ENCODE measurements at regions not wholly inside any gene's neighbourhood (a gene's known extent, or its start where the extent isn't known, plus 50 kb on each side); places are given as distances from the start of the nearest gene placed in this dataset.

DNA sequence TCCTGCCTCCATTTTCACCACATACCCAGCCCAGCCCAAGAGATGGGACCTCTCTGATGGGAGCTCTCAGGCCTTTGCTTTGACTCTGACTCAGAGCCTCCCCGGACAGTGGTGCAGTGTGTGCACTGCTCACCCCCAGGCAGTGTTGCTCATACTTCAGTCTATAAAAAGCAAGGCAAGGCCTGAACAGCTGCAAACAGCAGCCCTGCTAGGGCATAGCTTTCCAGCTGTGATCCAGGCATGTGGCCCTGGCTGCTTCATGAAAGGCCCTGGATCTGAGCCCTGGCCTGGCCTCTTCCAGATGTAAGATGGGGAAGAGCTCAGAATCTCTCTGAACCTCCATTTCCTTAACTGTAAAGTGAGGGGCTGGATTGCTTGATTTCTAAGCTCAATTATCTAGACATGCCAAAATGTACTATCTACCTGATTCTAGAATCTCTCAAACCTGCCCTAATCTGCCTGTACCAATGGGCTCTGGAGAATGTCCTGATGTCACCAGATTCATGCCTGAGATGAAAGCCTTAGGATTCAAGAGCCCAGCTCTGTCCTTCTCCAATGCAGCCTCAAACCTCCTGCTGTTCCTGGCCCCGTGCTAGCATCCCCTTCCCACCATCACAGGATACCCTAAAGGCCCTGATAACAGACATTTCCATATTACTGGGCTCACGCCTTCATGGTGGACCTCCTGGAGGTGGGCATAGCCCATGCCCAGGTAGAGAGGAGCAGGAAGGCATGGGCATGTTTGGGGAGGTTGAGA lies 206.9 kb downstream of the ARL4C start:
- Histone ChIP-seq H2AFZ (ENCODE audit: low read length) (no peak overlapping the region), H3K4me1 (ENCODE audit: insufficient read depth, low read length) (no peaks in the 10 kb centered on the region), H4K91ac (ENCODE audit: insufficient read length, low read depth, low read length) (no peak overlapping the region), H3K9me3 (ENCODE audit: control insufficient read depth, low read depth, low read length) (no peaks in the 10 kb centered on the region), H3K14ac (ENCODE audit: insufficient read depth, low read length) (no peak overlapping the region), H3K9ac (ENCODE audit: extremely low read depth, insufficient read length, low read length) (no peak overlapping the region), H4K5ac (ENCODE audit: insufficient read length, low read depth, low read length) (no peak overlapping the region), H2BK20ac (ENCODE audit: low read depth, low read length, poor library complexity, severe bottlenecking) (no peak overlapping the region), H3K27me3 (ENCODE audit: insufficient read depth, low read length) (no peaks in the 10 kb centered on the region), H3K27ac (ENCODE audit: insufficient read length, low read depth, low read length) (no peak overlapping the region), H3T11ph (ENCODE audit: low read length) (no peak overlapping the region), H3K56ac (ENCODE audit: insufficient read length, low read depth, low read length) (no peak overlapping the region), H2BK120ac (ENCODE audit: low read depth, low read length, poor library complexity, severe bottlenecking) (no peak overlapping the region), H3K23me2 (ENCODE audit: insufficient read length, low read depth, low read length, poor library complexity, severe bottlenecking) (no peaks in the 10 kb centered on the region), H3K4ac (ENCODE audit: low read depth, low read length) (no peak overlapping the region), H3K18ac (ENCODE audit: insufficient read length, low read depth, low read length) (no peak overlapping the region), H2BK15ac (ENCODE audit: low read depth, low read length) (no peak overlapping the region), H4K20me1 (ENCODE audit: control insufficient read depth, insufficient read depth, insufficient read length) (no peaks in the 10 kb centered on the region), H3K79me2 (ENCODE audit: insufficient read depth, low read length) (no peaks in the 10 kb centered on the region), H2BK12ac (ENCODE audit: insufficient read length, low read depth, low read length) (no peak overlapping the region), H2AK5ac (ENCODE audit: insufficient read length, low read length) (no peak overlapping the region), H2BK5ac (ENCODE audit: insufficient read length, low read length) (no peak overlapping the region), H4K8ac (replicated peaks; ENCODE audit: insufficient read length, low read depth, low read length) (no peak overlapping the region), H3K79me1 (ENCODE audit: insufficient read depth, low read depth, low read length, poor library complexity, severe bottlenecking) (no peaks in the 10 kb centered on the region), H3K4me2 (ENCODE audit: insufficient read depth, insufficient read length, low read length) (no peak overlapping the region), H3K23ac (ENCODE audit: insufficient read length, low read depth, low read length) (no peak overlapping the region)
- H3K36me3 Mint-ChIP-seq (ENCODE audit: insufficient read depth in 1 of 3, low read depth in 3 of 3): no peaks in the 10 kb centered on the region
- no CpG with 5 or more reads among the region's 3 CpGs for WGBS (ENCODE audit: extremely low coverage, insufficient read length, low lambda C conversion rate)
- H3K27ac Mint-ChIP-seq: no peak overlapping the region
- H3K4me1 Mint-ChIP-seq: peaks cover 25 to 26% of the 10 kb centered on the region in 2 experiments
- DNase-seq: no peak
- peaks cover 5% of the 10 kb centered on the region for H3K27me3 Mint-ChIP-seq (ENCODE audit: low read depth)
- TF ChIP-seq, protein P1, sequence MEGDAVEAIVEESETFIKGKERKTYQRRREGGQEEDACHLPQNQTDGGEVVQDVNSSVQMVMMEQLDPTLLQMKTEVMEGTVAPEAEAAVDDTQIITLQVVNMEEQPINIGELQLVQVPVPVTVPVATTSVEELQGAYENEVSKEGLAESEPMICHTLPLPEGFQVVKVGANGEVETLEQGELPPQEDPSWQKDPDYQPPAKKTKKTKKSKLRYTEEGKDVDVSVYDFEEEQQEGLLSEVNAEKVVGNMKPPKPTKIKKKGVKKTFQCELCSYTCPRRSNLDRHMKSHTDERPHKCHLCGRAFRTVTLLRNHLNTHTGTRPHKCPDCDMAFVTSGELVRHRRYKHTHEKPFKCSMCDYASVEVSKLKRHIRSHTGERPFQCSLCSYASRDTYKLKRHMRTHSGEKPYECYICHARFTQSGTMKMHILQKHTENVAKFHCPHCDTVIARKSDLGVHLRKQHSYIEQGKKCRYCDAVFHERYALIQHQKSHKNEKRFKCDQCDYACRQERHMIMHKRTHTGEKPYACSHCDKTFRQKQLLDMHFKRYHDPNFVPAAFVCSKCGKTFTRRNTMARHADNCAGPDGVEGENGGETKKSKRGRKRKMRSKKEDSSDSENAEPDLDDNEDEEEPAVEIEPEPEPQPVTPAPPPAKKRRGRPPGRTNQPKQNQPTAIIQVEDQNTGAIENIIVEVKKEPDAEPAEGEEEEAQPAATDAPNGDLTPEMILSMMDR (conservative IDR thresholded peaks at IDR 0.05): no peak
- no peaks in the 10 kb centered on the region; a peak in 1 of 5 replicates for H3K9me3 Mint-ChIP-seq
- H3K4me3 Mint-ChIP-seq: no peak overlapping the region

All from H9 (cell line).